ENCODE measurements at regions not wholly inside any gene's neighbourhood (a gene's known extent, or its start where the extent isn't known, plus 50 kb on each side); places are given as distances from the start of the nearest gene placed in this dataset.

- TF ChIP-seq, protein P1, sequence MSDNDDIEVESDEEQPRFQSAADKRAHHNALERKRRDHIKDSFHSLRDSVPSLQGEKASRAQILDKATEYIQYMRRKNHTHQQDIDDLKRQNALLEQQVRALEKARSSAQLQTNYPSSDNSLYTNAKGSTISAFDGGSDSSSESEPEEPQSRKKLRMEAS (IDR thresholded peaks at IDR 0.05): no peak
- TF ChIP-seq, protein P2, sequence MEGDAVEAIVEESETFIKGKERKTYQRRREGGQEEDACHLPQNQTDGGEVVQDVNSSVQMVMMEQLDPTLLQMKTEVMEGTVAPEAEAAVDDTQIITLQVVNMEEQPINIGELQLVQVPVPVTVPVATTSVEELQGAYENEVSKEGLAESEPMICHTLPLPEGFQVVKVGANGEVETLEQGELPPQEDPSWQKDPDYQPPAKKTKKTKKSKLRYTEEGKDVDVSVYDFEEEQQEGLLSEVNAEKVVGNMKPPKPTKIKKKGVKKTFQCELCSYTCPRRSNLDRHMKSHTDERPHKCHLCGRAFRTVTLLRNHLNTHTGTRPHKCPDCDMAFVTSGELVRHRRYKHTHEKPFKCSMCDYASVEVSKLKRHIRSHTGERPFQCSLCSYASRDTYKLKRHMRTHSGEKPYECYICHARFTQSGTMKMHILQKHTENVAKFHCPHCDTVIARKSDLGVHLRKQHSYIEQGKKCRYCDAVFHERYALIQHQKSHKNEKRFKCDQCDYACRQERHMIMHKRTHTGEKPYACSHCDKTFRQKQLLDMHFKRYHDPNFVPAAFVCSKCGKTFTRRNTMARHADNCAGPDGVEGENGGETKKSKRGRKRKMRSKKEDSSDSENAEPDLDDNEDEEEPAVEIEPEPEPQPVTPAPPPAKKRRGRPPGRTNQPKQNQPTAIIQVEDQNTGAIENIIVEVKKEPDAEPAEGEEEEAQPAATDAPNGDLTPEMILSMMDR (IDR thresholded peaks at IDR 0.05): peak; percentile 41
- TF ChIP-seq EP300 (IDR thresholded peaks at IDR 0.05) (no peak), JUN (IDR thresholded peaks at IDR 0.05) (no peak), POLR2A (IDR thresholded peaks at IDR 0.05; ENCODE audit: low read length) (no peak), USF2 (IDR thresholded peaks at IDR 0.05) (no peak), REST (IDR thresholded peaks at IDR 0.05) (no peak), CHD4 (IDR thresholded peaks at IDR 0.05; ENCODE audit: borderline replicate concordance) (no peak), BHLHE40 (IDR thresholded peaks at IDR 0.05; ENCODE audit: low read depth, low read length) (no peak), PHF8 (IDR thresholded peaks at IDR 0.05; ENCODE audit: borderline replicate concordance, low read depth) (no peak), E2F6 (IDR thresholded peaks at IDR 0.05; ENCODE audit: borderline replicate concordance, low read depth) (no peak), CBX2 (IDR thresholded peaks at IDR 0.05; ENCODE audit: borderline replicate concordance, low read depth) (no peak), TP53 (CRISPR knock-in tag; IDR thresholded peaks at IDR 0.05) (no peak)
- TF ChIP-seq, protein P3, sequence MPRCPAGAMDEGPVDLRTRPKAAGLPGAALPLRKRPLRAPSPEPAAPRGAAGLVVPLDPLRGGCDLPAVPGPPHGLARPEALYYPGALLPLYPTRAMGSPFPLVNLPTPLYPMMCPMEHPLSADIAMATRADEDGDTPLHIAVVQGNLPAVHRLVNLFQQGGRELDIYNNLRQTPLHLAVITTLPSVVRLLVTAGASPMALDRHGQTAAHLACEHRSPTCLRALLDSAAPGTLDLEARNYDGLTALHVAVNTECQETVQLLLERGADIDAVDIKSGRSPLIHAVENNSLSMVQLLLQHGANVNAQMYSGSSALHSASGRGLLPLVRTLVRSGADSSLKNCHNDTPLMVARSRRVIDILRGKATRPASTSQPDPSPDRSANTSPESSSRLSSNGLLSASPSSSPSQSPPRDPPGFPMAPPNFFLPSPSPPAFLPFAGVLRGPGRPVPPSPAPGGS (IDR thresholded peaks at IDR 0.05): no peak
Observed at GRCh38 chr19:28633319-28634018, 579.5 kb downstream of the UQCRFS1 start.

All from A549 (cell line).